HG02884 (cell line): ENCODE measurements at regions not wholly inside any gene's neighbourhood (a gene's known extent, or its start where the extent isn't known, plus 50 kb on each side); places are given as distances from the start of the nearest gene placed in this dataset.
A peak's percentile ranks its signal among the peaks of the same experiment; 100 is the strongest.

ENCODE experiments used
- ATAC-seq: cut with Tn5 transposase; IDR thresholded peaks from one replicate; pipeline ENCODE4 v1.9.1; 2021; ENCODE audit warnings: mild to moderate bottlenecking, moderate library complexity; ENCODE audit not compliant: unreplicated experiment

DNA sequence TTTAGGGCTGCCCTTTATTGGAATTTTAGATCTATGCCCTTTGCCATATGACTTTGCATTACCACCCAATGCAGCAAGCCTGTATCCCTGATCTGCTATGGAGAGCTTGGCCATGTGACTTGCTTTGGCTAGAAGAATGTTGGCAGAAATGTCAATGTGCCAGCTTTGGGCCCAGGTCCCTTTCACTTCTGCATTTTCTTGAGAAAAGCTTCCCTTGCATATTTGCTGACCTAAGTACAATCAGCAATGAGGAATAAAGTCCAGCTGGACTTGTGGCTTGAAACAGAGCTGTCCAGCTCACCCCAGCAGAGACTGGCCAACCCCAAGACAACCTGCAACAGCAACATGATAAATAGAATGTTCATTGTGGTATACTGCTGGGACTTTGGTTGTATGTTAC is 135.9 kb downstream of the PAH start:
- ATAC-seq: no peak

DNA sequence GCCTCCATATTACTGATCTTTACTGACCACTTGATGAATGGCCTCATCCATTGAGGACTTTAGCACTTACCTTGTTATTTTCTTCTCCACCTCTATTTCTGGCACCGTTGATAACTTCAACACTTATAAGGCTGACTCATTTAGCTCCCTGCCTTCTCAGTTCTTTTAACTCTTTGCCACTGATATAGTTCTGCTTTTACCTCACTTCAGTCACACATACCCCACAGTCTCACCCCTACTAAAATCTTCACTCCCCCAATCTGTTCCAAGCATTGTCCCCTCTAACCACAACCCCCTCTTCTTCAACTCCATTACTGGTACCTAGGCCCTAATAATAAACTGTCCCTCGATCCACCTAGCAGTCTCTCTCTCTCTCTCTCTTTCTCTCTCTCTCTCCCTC is 141.0 kb downstream of the PAH start:
- peak; percentile 72 for ATAC-seq

GRCh38 chr12:102769323-102769916 is 147.6 kb downstream of the PAH start:
- ATAC-seq: no peak

DNA sequence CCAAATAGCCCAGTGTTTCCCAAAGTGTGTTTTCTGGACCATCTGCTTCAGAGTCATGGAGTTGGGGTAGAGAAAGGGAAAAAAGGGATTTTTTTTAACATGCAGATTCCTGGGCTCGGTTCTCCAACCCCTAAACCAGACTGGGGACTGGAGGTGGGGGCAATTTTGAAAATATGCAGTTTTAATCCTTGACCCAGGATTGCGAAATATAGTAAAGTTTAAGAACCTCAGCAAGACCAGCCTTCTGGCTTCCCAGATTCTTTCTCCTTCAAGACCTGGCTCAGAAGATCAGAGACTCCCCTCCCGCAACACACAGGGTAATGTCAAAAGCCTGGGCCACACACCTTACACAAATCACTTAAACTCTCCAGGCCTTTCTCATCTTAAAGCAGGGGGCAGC is 150.1 kb downstream of the PAH start:
- ATAC-seq: no peak

DNA sequence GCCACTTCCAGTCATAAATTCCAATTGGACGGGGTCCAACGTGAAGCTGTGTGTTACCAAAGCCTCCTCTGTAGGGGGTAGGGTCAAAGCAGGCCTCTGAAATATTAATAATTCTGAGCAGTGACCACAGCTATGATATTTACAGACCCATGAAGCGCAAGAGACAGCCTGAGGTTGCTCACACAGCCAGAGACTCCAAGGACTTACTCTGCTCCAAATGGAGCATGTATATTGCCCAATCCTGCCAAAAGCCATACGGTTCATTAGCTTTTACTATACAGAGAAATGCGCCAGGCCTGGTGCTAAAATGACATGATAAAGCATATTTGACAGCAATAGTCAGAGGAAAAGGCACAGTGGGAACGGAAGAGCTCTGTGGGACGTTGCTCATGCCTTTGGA is 151.3 kb downstream of the PAH start:
- no peak for ATAC-seq

DNA sequence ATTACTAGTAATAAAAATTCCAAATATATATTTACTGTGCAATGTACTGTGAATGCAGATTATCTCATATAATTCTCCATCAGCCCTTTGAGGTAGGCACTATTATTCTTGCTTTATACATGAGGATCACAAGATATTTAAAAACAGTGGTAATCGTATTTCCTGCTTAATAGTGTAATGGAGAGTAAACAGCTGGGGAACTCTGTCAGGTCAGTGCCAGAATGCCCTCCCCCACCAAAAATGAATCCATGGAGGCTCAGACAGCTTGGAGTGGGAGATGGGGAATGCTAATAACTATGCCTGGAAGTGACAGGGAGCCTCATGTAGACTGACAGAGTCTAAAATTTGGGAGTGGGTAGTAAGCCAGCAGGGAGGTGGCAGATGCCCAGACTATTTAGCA is 153.6 kb downstream of the PAH start:
- ATAC-seq: no peak

GRCh38 chr12:102763061-102763460 is 154.0 kb downstream of the PAH start:
- no peak for ATAC-seq

DNA sequence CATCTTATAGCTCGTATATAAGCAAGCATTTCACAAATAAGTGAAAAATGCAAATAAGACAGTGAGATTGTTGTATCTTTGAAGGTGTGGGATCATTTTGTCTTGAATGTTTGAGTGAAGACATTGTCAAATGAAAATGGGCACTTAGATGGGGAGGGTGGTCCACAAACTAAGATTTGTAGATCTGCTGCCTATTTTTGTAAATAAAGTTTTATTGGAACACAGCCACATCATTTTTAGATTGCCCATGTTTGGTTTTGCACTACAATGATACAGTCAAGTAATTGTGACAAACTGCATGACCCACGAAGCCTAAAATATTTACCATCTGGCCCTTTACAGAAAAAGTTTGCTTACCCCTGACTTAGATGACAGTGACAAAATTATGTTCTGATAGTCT is 156.7 kb downstream of the PAH start:
- ATAC-seq: no peak

- no peak for ATAC-seq
These were observed 157.6 kb downstream of the PAH start for GRCh38 chr12:102759466-102759865.

DNA sequence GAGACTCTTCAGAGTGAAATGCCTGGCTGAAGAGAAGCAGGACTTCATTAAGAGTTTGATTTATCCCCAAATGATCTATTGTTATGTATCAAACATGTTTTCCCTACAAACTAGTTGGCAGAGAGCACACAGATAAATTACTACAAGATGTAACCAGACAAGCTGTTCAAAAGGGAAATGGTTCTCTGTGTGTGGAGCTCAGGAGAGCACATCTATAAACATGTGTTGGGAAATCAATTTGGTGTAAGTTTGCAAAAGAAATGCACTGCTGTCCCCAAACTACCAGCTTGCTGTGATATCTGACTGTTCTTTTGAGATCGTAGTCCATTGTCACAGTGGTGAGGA is 159.2 kb downstream of the PAH start:
- no peak for ATAC-seq

DNA sequence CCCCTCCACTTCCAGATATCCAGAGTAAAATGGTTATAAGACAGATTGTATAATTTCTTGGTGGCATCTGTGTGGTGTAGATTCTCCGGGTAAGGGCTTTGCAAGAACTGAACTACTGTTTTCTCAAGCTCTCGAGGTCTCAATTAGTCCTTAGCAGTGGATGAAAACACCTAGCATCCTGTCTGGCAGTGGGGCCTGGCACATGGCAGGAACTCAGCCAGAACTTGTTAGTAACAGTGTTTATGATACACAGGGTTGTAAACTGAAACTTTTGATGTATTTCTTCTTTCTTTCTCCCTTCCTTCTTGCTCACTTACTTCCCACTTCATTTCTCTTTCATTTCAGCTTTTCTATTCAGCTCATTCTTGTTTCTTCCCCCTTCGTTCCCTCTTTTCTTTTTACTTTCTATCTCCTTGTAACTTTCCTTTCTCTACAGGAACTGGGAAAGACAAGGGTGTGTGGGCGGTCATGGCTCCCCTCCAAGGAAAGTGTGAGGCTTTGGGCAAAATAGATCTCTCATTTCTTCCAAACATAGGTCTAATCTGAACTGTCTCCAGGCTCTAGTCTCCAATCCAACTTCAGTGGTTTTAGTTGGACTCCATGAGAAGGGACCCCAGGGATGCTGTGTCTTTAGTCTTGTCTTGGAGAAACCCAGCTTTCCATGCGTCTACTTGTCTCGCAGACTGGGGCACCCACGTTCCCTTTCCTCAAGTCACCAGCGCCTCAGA is 159.7 kb downstream of the PAH start:
- ATAC-seq: no peak

GRCh38 chr12:102756530-102756929 is 160.5 kb downstream of the PAH start:
- no peak for ATAC-seq

DNA sequence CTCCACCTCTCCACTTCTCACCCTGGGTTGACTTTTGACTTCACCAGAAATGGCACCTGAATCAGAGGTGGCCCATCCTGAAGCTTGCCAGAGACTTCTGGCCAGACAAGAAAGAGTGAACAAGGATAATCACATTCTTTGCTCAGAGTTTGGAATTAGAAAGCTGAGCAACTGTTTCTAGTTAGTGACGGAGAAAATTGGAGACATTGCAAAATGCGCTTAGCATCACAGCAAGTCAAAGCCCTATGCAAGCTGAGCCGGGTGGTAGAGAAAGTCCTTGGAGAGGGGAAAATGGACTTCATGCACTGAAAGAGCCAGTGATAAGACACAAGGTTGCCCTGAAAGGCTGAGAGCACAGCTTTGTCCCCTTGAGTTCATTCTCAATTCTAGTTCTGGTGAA is 161.8 kb downstream of the PAH start:
- no peak for ATAC-seq

DNA sequence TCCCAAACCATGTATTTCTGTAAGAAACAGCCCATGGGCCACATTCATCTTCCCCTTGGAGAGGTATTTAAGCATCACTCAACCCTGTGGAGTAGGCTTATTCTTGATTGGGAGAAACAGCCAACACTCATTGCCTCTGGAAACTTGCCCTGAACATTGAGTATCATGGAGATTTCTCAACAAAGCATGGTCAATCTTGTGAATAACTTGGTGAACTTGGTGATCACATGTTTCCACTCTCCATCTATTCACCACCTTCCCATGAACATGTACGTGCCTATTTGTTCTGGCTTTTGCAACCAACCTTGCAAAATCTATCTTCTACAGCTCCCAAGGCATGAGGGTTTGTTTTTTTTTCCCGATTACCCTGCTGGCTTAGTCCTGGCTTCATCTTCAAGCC is 163.2 kb downstream of the PAH start:
- no peak for ATAC-seq

DNA sequence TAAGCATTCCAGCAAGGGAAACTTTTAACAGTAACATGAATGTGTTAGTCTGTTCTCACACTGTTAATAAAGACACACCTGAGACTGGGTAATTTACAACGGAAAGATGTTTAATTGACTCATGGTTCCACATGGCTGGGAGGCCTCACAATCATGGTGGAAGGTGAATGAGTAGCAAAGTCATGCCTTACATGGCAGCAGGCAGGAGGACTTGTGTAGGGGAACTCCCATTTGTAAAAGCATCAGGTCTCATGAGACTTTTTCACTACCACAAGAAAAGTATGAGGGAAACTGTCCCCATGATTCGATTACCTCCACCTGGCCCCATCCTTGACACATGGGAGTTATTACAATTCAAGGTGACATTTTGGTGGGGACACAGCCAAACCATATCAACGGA is 168.3 kb downstream of the PAH start:
- no peak for ATAC-seq

- ATAC-seq: no peak
These were observed 170.1 kb downstream of the PAH start for GRCh38 chr12:102746963-102747362.

DNA sequence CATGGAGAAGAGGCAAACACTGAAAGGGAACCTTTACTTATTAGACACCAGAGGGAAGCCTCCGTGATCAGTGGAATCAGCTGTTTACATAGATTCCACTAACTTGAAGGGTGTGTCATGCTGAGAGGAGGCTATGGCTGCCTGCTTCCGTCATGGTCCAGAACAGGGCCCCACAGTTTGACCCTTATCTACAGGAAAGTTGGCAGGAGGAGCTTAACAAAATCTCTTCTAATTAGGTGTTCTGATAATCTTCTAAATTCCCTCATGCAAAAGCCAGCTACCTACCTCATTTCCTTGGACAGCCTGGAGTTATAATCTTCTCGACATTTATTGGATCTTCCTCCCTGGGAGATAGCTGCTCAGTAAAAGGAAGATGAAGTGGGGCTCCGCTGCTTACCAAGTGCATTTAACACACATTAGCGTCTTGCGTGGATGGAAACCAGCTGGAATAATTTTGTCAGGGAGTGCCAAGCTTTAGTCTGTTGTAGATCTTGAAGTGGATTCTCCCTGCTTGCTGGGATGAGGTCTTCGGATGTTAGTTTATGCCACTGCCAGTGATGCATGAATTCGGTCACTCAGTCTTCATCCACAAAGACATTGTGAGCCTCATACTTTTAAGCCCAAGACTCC is 171.0 kb downstream of the PAH start:
- ATAC-seq: no peak

GRCh38 chr12:102741196-102741595 is 175.8 kb downstream of the PAH start:
- no peak for ATAC-seq

DNA sequence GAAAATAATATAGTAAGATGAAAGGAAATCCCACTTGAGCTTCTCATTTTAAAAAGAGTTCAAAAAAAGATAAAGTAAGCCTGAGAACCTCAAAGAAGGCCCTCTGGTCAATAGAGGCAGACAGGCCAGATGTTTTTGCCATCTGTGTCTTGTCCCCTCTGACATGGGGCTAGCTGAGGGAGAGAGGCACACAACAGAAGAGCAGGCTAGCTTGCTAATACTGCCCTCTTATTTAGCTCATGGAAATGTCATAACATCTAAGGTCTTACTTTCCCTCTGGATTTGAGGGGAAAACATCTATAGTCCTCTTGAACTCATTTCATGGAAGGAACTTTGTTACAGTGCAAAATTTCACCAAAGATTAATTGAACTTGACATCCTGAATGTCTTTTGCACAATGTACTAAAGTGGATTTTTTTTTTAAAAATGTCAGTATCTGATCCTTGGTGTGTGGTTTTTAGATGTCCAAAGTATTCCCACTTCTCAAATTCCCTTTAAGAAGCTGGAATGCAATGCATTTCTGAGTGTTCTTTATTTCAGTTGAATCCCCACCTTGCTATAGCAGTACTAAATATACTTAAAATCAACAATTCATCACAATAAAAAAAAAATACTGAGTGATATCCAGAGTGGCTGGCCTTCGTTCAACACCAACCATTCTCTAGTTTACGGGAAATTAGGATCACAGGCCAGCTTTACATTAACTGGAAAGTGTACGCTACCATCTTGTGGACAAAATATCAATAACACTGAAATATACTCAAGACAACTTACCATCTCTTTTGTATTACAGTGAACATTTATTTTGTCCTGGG is 176.7 kb downstream of the PAH start:
- no peak for ATAC-seq

- no peak for ATAC-seq
These were observed 180.7 kb downstream of the PAH start for GRCh38 chr12:102736328-102736727.

DNA sequence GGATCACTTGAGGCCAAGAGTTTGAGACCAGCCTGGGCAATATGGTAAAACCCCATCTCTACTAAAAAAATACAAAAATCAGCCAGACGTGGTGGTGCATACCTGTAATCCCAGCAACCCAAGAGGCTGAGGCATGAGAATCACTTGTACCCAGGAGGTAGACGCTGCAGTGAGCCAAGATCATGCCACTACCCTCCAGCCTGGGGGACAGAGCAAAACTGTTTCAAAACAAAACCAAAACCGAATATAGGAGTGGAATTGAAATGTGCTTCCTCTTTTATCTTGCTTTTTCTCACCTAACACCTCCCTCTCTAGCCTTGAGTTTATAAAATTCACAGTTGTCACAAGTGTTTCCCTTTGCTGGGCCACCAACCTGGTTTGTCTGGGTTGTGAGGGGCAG is 181.9 kb downstream of the PAH start:
- ATAC-seq: peak; percentile 96

DNA sequence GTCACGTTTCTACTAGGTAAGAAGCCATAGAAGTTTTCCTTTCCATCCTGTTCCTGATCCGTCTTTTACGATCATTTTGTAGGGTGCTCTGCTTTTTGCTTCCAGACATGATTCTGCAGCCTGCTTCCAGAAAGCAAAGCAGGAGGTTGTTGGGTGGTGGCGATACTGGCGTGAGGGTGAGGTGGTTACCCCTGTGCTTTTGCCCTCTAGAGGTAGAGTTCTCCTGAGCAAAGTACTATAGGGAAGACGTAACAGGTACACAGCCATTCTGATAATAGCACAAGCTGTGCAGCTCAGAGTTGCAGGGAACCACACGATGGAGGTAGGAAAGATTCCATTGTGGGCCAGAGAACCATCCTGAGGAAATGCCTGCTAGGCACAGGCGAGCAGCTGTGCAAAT is 186.0 kb downstream of the PAH start:
- no peak for ATAC-seq
